AG10803 (cell line): ENCODE measurements at regions not wholly inside any gene's neighbourhood (a gene's known extent, or its start where the extent isn't known, plus 50 kb on each side); places are given as distances from the start of the nearest gene placed in this dataset.

ENCODE experiments used
- DNase-seq: peaks from one replicate; pipeline ENCODE4 v3.0.0; 2010; ENCODE audit warnings: low read depth
- H3K4me3 ChIP-seq: 2 replicates; pipeline ENCODE4 v1.5.1; 2011; ENCODE audit warnings: mild to moderate bottlenecking, low read length, control low read depth
- TF ChIP-seq, protein P1 (sequence below): conservative IDR thresholded peaks from 2 replicates; pipeline ENCODE4 v1.5.1; 2011; ENCODE audit warnings: mild to moderate bottlenecking, low read length, control low read depth, inconsistent platforms

- H3K4me3 ChIP-seq: no peak overlapping the region
- DNase-seq: peak; percentile 29
- TF ChIP-seq, protein P1, sequence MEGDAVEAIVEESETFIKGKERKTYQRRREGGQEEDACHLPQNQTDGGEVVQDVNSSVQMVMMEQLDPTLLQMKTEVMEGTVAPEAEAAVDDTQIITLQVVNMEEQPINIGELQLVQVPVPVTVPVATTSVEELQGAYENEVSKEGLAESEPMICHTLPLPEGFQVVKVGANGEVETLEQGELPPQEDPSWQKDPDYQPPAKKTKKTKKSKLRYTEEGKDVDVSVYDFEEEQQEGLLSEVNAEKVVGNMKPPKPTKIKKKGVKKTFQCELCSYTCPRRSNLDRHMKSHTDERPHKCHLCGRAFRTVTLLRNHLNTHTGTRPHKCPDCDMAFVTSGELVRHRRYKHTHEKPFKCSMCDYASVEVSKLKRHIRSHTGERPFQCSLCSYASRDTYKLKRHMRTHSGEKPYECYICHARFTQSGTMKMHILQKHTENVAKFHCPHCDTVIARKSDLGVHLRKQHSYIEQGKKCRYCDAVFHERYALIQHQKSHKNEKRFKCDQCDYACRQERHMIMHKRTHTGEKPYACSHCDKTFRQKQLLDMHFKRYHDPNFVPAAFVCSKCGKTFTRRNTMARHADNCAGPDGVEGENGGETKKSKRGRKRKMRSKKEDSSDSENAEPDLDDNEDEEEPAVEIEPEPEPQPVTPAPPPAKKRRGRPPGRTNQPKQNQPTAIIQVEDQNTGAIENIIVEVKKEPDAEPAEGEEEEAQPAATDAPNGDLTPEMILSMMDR: peak; percentile 66
Observed at GRCh38 chr13:26872525-26873385, 112.2 kb upstream of the GPR12 start.

- TF ChIP-seq, protein P1: no peak
- peak; percentile 15 for DNase-seq
Observed at GRCh38 chr13:26867451-26868091, 107.0 kb upstream of the GPR12 start.

GRCh38 chr13:26864576-26864975 is 104.0 kb upstream of the GPR12 start:
- no peak overlapping the region for H3K4me3 ChIP-seq
- TF ChIP-seq, protein P1: no peak
- peak; percentile 1 for DNase-seq

More at GRCh38 chr13:26867451-26868091, 107.0 kb upstream of the GPR12 start:
- H3K4me3 ChIP-seq: no peak overlapping the region

DNA sequence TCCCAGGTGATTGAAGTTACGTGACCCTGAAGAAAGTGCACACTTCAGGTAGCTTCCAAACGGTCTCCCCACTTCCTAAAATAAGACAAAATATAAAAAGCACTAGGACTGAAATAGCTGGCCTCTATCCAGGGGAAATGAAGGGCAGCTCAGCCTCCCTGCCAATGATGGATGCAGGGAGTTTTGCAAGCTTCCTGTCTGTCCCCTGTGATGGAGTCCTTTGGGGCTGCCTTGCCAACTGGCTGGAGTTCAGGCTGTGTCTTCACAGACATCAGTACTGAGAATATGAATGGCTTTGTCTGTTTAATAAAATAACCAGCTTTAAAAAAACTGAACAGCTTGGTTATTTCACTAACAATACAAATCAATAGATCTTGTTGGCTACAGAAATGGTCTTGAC is 101.4 kb upstream of the GPR12 start:
- no peak overlapping the region for H3K4me3 ChIP-seq
- DNase-seq: no peak
- TF ChIP-seq, protein P1: no peak

- H3K4me3 ChIP-seq: no peak overlapping the region
- TF ChIP-seq, protein P1: no peak
- no peak for DNase-seq
Observed at GRCh38 chr13:26855921-26856320, 95.3 kb upstream of the GPR12 start.

- TF ChIP-seq, protein P1: no peak
- DNase-seq: no peak
- no peak overlapping the region for H3K4me3 ChIP-seq
Observed at GRCh38 chr13:26855071-26855470, 94.5 kb upstream of the GPR12 start.

DNA sequence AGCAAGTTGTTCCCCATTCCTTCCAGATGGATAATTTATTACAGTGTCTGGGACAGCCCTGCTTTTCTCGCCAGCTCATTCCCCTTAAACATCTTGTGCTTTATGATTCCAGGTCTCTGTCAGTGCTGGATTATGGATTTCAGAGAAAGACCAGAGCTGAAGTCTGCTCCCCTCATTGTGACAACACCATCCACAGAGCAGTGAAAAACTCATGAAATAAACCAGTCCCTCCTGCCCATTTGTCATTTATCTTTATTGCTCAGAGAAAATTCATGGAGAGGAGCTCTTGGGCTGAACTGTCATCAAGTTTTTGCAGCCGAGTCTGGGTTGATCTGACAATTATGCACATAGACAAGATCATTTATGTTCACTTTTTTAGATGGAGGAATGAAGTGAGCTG is 92.7 kb upstream of the GPR12 start:
- DNase-seq: no peak
- TF ChIP-seq, protein P1: no peak

More for the DNA sequence above, 92.7 kb upstream of the GPR12 start:
- H3K4me3 ChIP-seq: no peak overlapping the region
